Keratinocyte (primary cell): ENCODE measurements at regions not wholly inside any gene's neighbourhood (a gene's known extent, or its start where the extent isn't known, plus 50 kb on each side); places are given as distances from the start of the nearest gene placed in this dataset.

ENCODE experiments used
- DNase-seq: peaks from one replicate; pipeline ENCODE4 v3.0.0-alpha.2; 2011; ENCODE audit warnings: low read depth, missing footprints, low spot score
- FAIRE-seq: peaks from 2 replicates; lab custom pipeline; 2011; peaks lifted over from hg19 to GRCh38; lab: Jason Lieb, UNC
- H2AFZ ChIP-seq: 2 replicates; pipeline ENCODE4 v1.6.0; 2012; ENCODE audit warnings: low read length, control low read depth, inconsistent platforms; ENCODE audit not compliant: control insufficient read depth
- H3K27ac ChIP-seq: 2 replicates; pipeline ENCODE4 v1.5.1; 2011; ENCODE audit warnings: low read length; ENCODE audit not compliant: control insufficient read depth, insufficient read depth
- H3K27me3 ChIP-seq: 3 replicates; pipeline ENCODE4 v1.6.0; 2011; ENCODE audit warnings: low read length; ENCODE audit not compliant: control insufficient read depth, insufficient read depth; ENCODE audit errors: extremely low read depth
- H3K36me3 ChIP-seq, 2 experiments: 2 replicates in 1 of 2; 3 replicates in 1 of 2; pipeline ENCODE4 v1.5.1; 2011; ENCODE audit warnings: low read length in 2 of 2, mild to moderate bottlenecking in 1 of 2; ENCODE audit not compliant: control insufficient read depth in 2 of 2, insufficient read depth in 2 of 2; ENCODE audit errors: extremely low read depth in 1 of 2
- H3K4me1 ChIP-seq: 3 replicates; pipeline ENCODE4 v1.5.1; 2011; ENCODE audit warnings: low read length; ENCODE audit not compliant: control insufficient read depth, insufficient read depth; ENCODE audit errors: extremely low read depth
- H3K4me2 ChIP-seq: 3 replicates; pipeline ENCODE4 v1.6.0; 2011; ENCODE audit warnings: low read depth, low read length; ENCODE audit not compliant: control insufficient read depth, insufficient read depth; ENCODE audit errors: extremely low read depth
- H3K4me3 ChIP-seq, 3 experiments: fragments of 200-600 bp in 1 of 3; sonication (generic) in 1 of 3; 2 replicates in 2 of 3; 3 replicates in 1 of 3; pipeline ENCODE4 v1.5.1; 2011 to 2016; ENCODE audit warnings: low read length in 3 of 3, mild to moderate bottlenecking in 3 of 3, control low read depth in 2 of 3, inconsistent platforms in 1 of 3, low read depth in 1 of 3, mixed read lengths in 1 of 3, mixed run types in 1 of 3, moderate library complexity in 1 of 3; ENCODE audit not compliant: control insufficient read depth in 2 of 3, insufficient read depth in 2 of 3; ENCODE audit errors: extremely low read depth in 1 of 3
- H3K79me2 ChIP-seq: 2 replicates; pipeline ENCODE4 v1.6.0; 2012; ENCODE audit warnings: low read length; ENCODE audit not compliant: control insufficient read depth, insufficient read depth
- H3K9ac ChIP-seq: 3 replicates; pipeline ENCODE4 v1.6.0; 2011; ENCODE audit warnings: low read length; ENCODE audit not compliant: control insufficient read depth, insufficient read depth; ENCODE audit errors: extremely low read depth
- H3K9me1 ChIP-seq: 3 replicates; pipeline ENCODE4 v1.6.0; 2011; ENCODE audit warnings: low read length; ENCODE audit not compliant: control insufficient read depth, insufficient read depth; ENCODE audit errors: extremely low read depth
- H3K9me3 ChIP-seq: 2 replicates; pipeline ENCODE4 v1.5.1; 2012; ENCODE audit warnings: low read depth, low read length; ENCODE audit not compliant: control insufficient read depth
- H4K20me1 ChIP-seq: 3 replicates; pipeline ENCODE4 v1.6.0; 2011; ENCODE audit warnings: low read length; ENCODE audit not compliant: control insufficient read depth, insufficient read depth; ENCODE audit errors: extremely low read depth
- EZH2 ChIP-seq: IDR thresholded peaks from one replicate; pipeline ENCODE4 v1.6.1; 2012; ENCODE audit warnings: inconsistent platforms, mild to moderate bottlenecking, low read length, moderate library complexity
- dilution Hi-C: fragments of 300-500 bp; cut with MboI; formaldehyde crosslinking; loops from one replicate; pipeline ENCODE4 v1.7.0; 2020; ENCODE audit warnings: low sequenced_read_pairs; ENCODE audit not compliant: extremely low pct_ligation_motif_present
- TF ChIP-seq, protein P1 (sequence below), 3 experiments: IDR thresholded peaks in 1 of 3; conservative IDR thresholded peaks in 1 of 3; optimal IDR thresholded peaks in 1 of 3; 2 replicates in 2 of 3; 3 replicates in 1 of 3; pipeline versions ENCODE3 to v1.5.1; 2011; ENCODE audit warnings: low read length in 3 of 3, mild to moderate bottlenecking in 3 of 3, moderate library complexity in 2 of 3, control low read depth in 1 of 3, inconsistent platforms in 1 of 3; ENCODE audit not compliant: insufficient read depth in 2 of 3; ENCODE audit errors: extremely low read depth in 1 of 3

DNA sequence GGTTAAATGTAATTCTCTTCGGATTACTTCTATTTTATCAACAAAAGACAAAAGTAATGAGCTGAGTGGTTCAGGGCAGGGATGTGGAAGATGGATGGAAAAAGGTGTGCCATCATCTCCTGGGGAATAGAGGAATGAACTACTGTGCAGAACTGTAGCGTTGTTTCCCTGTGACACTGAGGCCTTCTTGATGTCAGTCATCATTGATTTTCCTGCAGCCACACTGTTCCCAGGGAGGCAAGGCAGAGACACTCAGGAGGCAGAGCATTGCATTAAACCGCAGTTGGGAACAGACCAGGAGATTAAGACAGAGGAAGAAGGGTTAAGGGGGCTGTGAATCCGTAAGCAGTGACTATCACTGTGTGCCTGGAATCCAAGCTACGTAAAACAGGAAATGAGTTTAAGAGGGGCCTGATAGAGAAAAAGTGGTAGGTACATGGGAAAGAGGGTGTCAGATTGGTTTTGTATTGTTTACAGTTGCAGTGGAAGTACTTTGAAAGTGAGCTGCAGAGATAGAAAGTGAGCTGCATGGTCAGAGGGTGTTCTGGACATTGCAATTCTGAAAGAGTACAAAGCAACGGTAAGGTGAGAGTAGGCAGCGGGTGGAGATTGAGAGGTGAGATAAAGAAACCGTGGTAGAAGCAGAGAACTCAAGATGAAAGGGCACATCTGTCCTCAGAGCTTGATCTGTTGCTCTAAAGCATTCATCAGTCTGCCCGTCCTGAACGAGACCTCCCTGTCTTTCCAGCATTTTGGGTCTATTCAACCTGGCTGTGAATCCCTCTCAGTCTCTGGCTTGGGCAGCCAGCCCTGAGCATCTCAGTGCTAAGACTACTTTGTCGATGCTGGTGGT, 793.4 kb upstream of the CELF4 start:
- FAIRE-seq (no peak), DNase-seq (no peak)
- H3K36me3 ChIP-seq, result no peaks in the 10 kb centered on the region
- no peak overlapping the region for H3K4me3 ChIP-seq
- H3K4me2 ChIP-seq, result no peak overlapping the region
- no peaks in the 10 kb centered on the region for H4K20me1 ChIP-seq
- no peaks in the 10 kb centered on the region for H3K9me1 ChIP-seq
- no peak overlapping the region for H3K27ac ChIP-seq
- H3K27me3 ChIP-seq, result no peaks in the 10 kb centered on the region
- H3K9ac ChIP-seq, result no peak overlapping the region
- no peaks in the 10 kb centered on the region for H3K9me3 ChIP-seq
- dilution Hi-C loops, result no loop called here
- TF ChIP-seq, protein P1, sequence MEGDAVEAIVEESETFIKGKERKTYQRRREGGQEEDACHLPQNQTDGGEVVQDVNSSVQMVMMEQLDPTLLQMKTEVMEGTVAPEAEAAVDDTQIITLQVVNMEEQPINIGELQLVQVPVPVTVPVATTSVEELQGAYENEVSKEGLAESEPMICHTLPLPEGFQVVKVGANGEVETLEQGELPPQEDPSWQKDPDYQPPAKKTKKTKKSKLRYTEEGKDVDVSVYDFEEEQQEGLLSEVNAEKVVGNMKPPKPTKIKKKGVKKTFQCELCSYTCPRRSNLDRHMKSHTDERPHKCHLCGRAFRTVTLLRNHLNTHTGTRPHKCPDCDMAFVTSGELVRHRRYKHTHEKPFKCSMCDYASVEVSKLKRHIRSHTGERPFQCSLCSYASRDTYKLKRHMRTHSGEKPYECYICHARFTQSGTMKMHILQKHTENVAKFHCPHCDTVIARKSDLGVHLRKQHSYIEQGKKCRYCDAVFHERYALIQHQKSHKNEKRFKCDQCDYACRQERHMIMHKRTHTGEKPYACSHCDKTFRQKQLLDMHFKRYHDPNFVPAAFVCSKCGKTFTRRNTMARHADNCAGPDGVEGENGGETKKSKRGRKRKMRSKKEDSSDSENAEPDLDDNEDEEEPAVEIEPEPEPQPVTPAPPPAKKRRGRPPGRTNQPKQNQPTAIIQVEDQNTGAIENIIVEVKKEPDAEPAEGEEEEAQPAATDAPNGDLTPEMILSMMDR (optimal IDR thresholded peaks at IDR 0.05 in 1 of 3, IDR thresholded peaks at IDR 0.05 in 1 of 3, conservative IDR thresholded peaks at IDR 0.05 in 1 of 3; ENCODE audit: extremely low read depth in 1 of 3, insufficient read depth in 2 of 3, low read length in 3 of 3), result no peak
- no peak for TF ChIP-seq EZH2
- H2AFZ ChIP-seq, result no peak overlapping the region
- no peaks in the 10 kb centered on the region for H3K79me2 ChIP-seq
- no peaks in the 10 kb centered on the region for H3K4me1 ChIP-seq

DNA sequence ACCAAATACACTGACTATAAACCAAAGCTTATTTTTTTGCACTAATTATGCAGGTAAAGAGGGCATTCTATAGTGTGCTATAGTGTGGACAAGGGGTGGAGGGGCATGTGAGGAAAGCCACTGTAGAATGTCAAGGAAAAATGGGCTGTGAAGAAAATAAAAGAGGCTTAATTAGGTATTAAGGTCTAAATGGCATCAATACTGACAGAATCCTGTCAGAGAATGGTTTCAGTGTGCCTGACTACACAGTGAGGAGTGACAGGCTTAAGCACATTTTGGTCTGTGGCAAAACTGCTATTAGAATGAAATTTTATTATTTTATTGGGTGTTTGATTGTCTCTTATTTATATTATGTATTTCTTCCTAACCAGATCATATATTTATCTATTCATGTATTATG, 787.6 kb upstream of the CELF4 start:
- no peaks in the 10 kb centered on the region for H4K20me1 ChIP-seq
- H3K4me1 ChIP-seq, result no peaks in the 10 kb centered on the region
- no peak for TF ChIP-seq EZH2
- TF ChIP-seq, protein P1 (optimal IDR thresholded peaks at IDR 0.05 in 1 of 3, IDR thresholded peaks at IDR 0.05 in 1 of 3, conservative IDR thresholded peaks at IDR 0.05 in 1 of 3; ENCODE audit: extremely low read depth in 1 of 3, insufficient read depth in 2 of 3, low read length in 3 of 3), result no peak
- no peak overlapping the region for H3K4me3 ChIP-seq
- H3K36me3 ChIP-seq, result no peaks in the 10 kb centered on the region
- no peak overlapping the region for H2AFZ ChIP-seq
- no peaks in the 10 kb centered on the region for H3K9me3 ChIP-seq
- dilution Hi-C loops, result no loop called here
- no peak overlapping the region for H3K4me2 ChIP-seq
- no peaks in the 10 kb centered on the region for H3K79me2 ChIP-seq
- H3K27me3 ChIP-seq, result no peaks in the 10 kb centered on the region
- FAIRE-seq (no peak), DNase-seq (no peak)
- no peak overlapping the region for H3K27ac ChIP-seq
- H3K9ac ChIP-seq, result no peak overlapping the region
- H3K9me1 ChIP-seq, result no peaks in the 10 kb centered on the region
